H1 (cell line): ENCODE measurements at regions not wholly inside any gene's neighbourhood (a gene's known extent, or its start where the extent isn't known, plus 50 kb on each side); places are given as distances from the start of the nearest gene placed in this dataset.

Source experiments
- CTCF ChIA-PET: fragments of 300-600 bp; sonication (Branson Sonifier 250); formaldehyde crosslinking; loops from one replicate; lab custom pipeline; 2021; ENCODE audit not compliant: partially characterized antibody; lab: Charles Lee
- POLR2A ChIA-PET: fragments of 300-600 bp; sonication (Branson Sonifier 250); formaldehyde crosslinking; loops from one replicate; lab custom pipeline; 2021; ENCODE audit warnings: inconsistent platforms; ENCODE audit not compliant: partially characterized antibody; lab: Charles Lee
- DNase-seq, 2 experiments: peaks; one replicate each; pipeline versions ENCODE4 v3.0.0 to v3.0.0-alpha.2; 2010 to 2022; ENCODE audit warnings: low spot score in 2 of 2, low read depth in 1 of 2, mixed read lengths in 1 of 2
- FAIRE-seq: peaks from 2 replicates; lab custom pipeline; 2011; peaks lifted over from hg19 to GRCh38; lab: Jason Lieb, UNC
- H2AFZ ChIP-seq: 2 replicates; pipeline ENCODE4 v1.8.1; 2012; ENCODE audit warnings: low read length, inconsistent platforms
- H2AK5ac ChIP-seq: 2 replicates; pipeline ENCODE4 v1.6.1; 2013; ENCODE audit warnings: low read depth, low read length
- H2BK120ac ChIP-seq: replicated peaks from 2 replicates; pipeline ENCODE3; 2013; ENCODE audit warnings: low read depth, low read length, inconsistent platforms
- H2BK12ac ChIP-seq: 2 replicates; pipeline ENCODE4 v1.6.1; 2013; ENCODE audit warnings: low read depth, low read length
- H2BK15ac ChIP-seq: 2 replicates; pipeline ENCODE4 v1.6.1; 2013; ENCODE audit warnings: low read length
- H2BK20ac ChIP-seq: 2 replicates; pipeline ENCODE4 v1.6.1; 2013; ENCODE audit warnings: low read length
- H2BK5ac ChIP-seq: 2 replicates; pipeline ENCODE4 v1.6.1; 2013; ENCODE audit warnings: low read depth, low read length
- H3K14ac ChIP-seq: 2 replicates; pipeline ENCODE4 v1.6.1; 2013; ENCODE audit warnings: inconsistent platforms; ENCODE audit not compliant: insufficient read length
- H3K18ac ChIP-seq: 2 replicates; pipeline ENCODE4 v1.6.1; 2013; ENCODE audit warnings: low read length; ENCODE audit errors: extremely low read depth
- H3K23ac ChIP-seq: 2 replicates; pipeline ENCODE4 v1.6.1; 2013; ENCODE audit warnings: inconsistent platforms; ENCODE audit not compliant: insufficient read length
- H3K23me2 ChIP-seq: 2 replicates; pipeline ENCODE4 v1.6.1; 2013; ENCODE audit warnings: low read depth, low read length
- H3K27ac ChIP-seq: 2 replicates; pipeline ENCODE4 v1.6.1; 2011; ENCODE audit warnings: low read depth, low read length, inconsistent platforms
- H3K27me3 ChIP-seq, 4 experiments: replicated peaks in 1 of 4; 1 replicate in 1 of 4; 2 replicates in 3 of 4; pipeline versions ENCODE4 v1.6.1 to v1.8.1; 2011 to 2013; ENCODE audit warnings: low read length in 3 of 4, mild to moderate bottlenecking in 3 of 4, inconsistent platforms in 2 of 4, mixed read lengths in 2 of 4, moderate library complexity in 1 of 4; ENCODE audit not compliant: control insufficient read depth in 3 of 4, insufficient read depth in 3 of 4; ENCODE audit errors: extremely low read depth in 1 of 4
- H3K36me3 ChIP-seq, 4 experiments: 2 replicates each; pipeline versions ENCODE4 v1.6.1 to v1.8.1; 2011 to 2013; ENCODE audit warnings: mild to moderate bottlenecking in 4 of 4, low read length in 3 of 4, moderate library complexity in 2 of 4, control low read depth in 1 of 4, inconsistent platforms in 1 of 4; ENCODE audit not compliant: insufficient read depth in 4 of 4, control insufficient read depth in 2 of 4
- H3K4ac ChIP-seq: replicated peaks from 2 replicates; pipeline ENCODE3; 2013; ENCODE audit warnings: low read length, low read depth, mixed read lengths, inconsistent platforms; ENCODE audit not compliant: insufficient read length
- H3K4me1 ChIP-seq, 4 experiments: replicated peaks in 1 of 4; 1 replicate in 1 of 4; 2 replicates in 3 of 4; pipeline versions ENCODE4 v1.6.1 to v1.8.1; 2011 to 2013; ENCODE audit warnings: low read length in 3 of 4, inconsistent platforms in 2 of 4, mixed read lengths in 1 of 4; ENCODE audit not compliant: insufficient read depth in 4 of 4, control insufficient read depth in 3 of 4
- H3K4me2 ChIP-seq, 2 experiments: 2 replicates each; pipeline versions ENCODE4 v1.6.1 to v1.8.1; 2011 to 2013; ENCODE audit warnings: low read depth in 2 of 2, low read length in 2 of 2, control low read depth in 1 of 2, inconsistent platforms in 1 of 2, mild to moderate bottlenecking in 1 of 2; ENCODE audit not compliant: insufficient read depth in 1 of 2
- H3K4me3 ChIP-seq, 4 experiments: fragments of 200-600, 300-600 bp in 1 of 4; sonication (generic), shearing (Covaris generic), sonication (Bioruptor Twin) in 1 of 4; 2 replicates each; pipeline versions ENCODE4 v1.5.1 to v1.8.1; 2011 to 2016; ENCODE audit warnings: low read length in 4 of 4, low read depth in 3 of 4, control low read depth in 2 of 4, inconsistent platforms in 2 of 4, mild to moderate bottlenecking in 2 of 4, mixed read lengths in 1 of 4, moderate library complexity in 1 of 4; ENCODE audit not compliant: insufficient read depth in 2 of 4; ENCODE audit errors: extremely low read depth in 1 of 4
- H3K56ac ChIP-seq: replicated peaks from 2 replicates; pipeline ENCODE3; 2013; ENCODE audit warnings: low read depth, mild to moderate bottlenecking, mixed read lengths, low read length, inconsistent platforms; ENCODE audit not compliant: insufficient read length
- H3K79me1 ChIP-seq: 2 replicates; pipeline ENCODE4 v1.6.1; 2013; ENCODE audit warnings: low read depth, low read length, control low read depth
- H3K79me2 ChIP-seq, 2 experiments: 2 replicates each; pipeline versions ENCODE4 v1.6.1 to v1.8.1; 2012 to 2013; ENCODE audit warnings: low read length in 2 of 2, mild to moderate bottlenecking in 2 of 2, inconsistent platforms in 1 of 2; ENCODE audit not compliant: insufficient read depth in 2 of 2, control insufficient read depth in 1 of 2
- H3K9ac ChIP-seq, 4 experiments: replicated peaks in 1 of 4; 1 replicate in 1 of 4; 2 replicates in 3 of 4; pipeline versions ENCODE4 v1.6.1 to v1.8.1; 2011 to 2013; ENCODE audit warnings: low read depth in 3 of 4, low read length in 3 of 4, control low read depth in 2 of 4, mild to moderate bottlenecking in 2 of 4, moderate library complexity in 2 of 4, inconsistent platforms in 1 of 4; ENCODE audit errors: extremely low read depth in 1 of 4
- H3K9me3 ChIP-seq, 2 experiments: 2 replicates each; pipeline versions ENCODE4 v1.6.1 to v1.8.1; 2012 to 2013; ENCODE audit warnings: mild to moderate bottlenecking in 2 of 2, moderate library complexity in 2 of 2, control low read depth in 1 of 2, inconsistent platforms in 1 of 2, low read depth in 1 of 2, low read length in 1 of 2, mixed read lengths in 1 of 2; ENCODE audit not compliant: insufficient read depth in 2 of 2
- H4K20me1 ChIP-seq, 2 experiments: replicated peaks in 1 of 2; 2 replicates each; pipeline versions ENCODE3 to v1.8.1; 2011 to 2013; ENCODE audit warnings: inconsistent platforms in 2 of 2, low read length in 2 of 2, mild to moderate bottlenecking in 1 of 2; ENCODE audit not compliant: insufficient read depth in 2 of 2, control insufficient read depth in 1 of 2
- H4K5ac ChIP-seq: 2 replicates; pipeline ENCODE4 v1.6.1; 2013; ENCODE audit warnings: low read length, low read depth, mixed read lengths, inconsistent platforms; ENCODE audit not compliant: insufficient read length
- H4K8ac ChIP-seq: 2 replicates; pipeline ENCODE4 v1.8.0; 2013; ENCODE audit warnings: mild to moderate bottlenecking, moderate library complexity, low read length, inconsistent platforms; ENCODE audit not compliant: insufficient read depth; ENCODE audit errors: extremely low read depth
- H4K91ac ChIP-seq: replicated peaks from 2 replicates; pipeline ENCODE3; 2013; ENCODE audit warnings: low read length, mixed read lengths, inconsistent platforms; ENCODE audit not compliant: insufficient read length
- ATF3 ChIP-seq: IDR thresholded peaks from 2 replicates; pipeline ENCODE4 v1.6.1; 2011; ENCODE audit warnings: low read depth, mild to moderate bottlenecking, low read length; ENCODE audit not compliant: insufficient read depth
- CTBP2 ChIP-seq: IDR thresholded peaks from 2 replicates; pipeline ENCODE4 v1.7.0; 2011; ENCODE audit warnings: borderline replicate concordance, mild to moderate bottlenecking, moderate library complexity, mixed read lengths, low read length; ENCODE audit not compliant: insufficient read depth, insufficient read length
- SP2 ChIP-seq: IDR thresholded peaks from 2 replicates; pipeline ENCODE4 v1.6.1; 2012; ENCODE audit warnings: mild to moderate bottlenecking, low read length, inconsistent platforms
- TBP ChIP-seq: IDR thresholded peaks from 2 replicates; pipeline ENCODE4 v1.6.1; 2011; ENCODE audit warnings: low read depth, low read length, improper control_type of control experiment
- ZNF274 ChIP-seq: IDR thresholded peaks from 2 replicates; pipeline ENCODE4 v1.7.0; 2012; ENCODE audit warnings: low read length, borderline replicate concordance; ENCODE audit errors: extremely low read depth
- WGBS, 2 experiments: shearing (Covaris generic) in 1 of 2; methylation state at CpG; one replicate each; pipeline versions ENCODE4 v1.1.6 to v1.1.7; 2013 to 2015; ENCODE audit warnings: low lambda C conversion rate in 2 of 2, mixed read lengths in 2 of 2, inconsistent platforms in 1 of 2, low coverage in 1 of 2, missing lambda C conversion rate in 1 of 2; ENCODE audit not compliant: insufficient replicate concordance in 2 of 2, insufficient coverage in 1 of 2, insufficient read length in 1 of 2; ENCODE audit errors: extremely low coverage in 1 of 2, missing lambda C conversion rate in 1 of 2; 5-methylcytosine and 5-hydroxymethylcytosine counted together

- Histone ChIP-seq H3K18ac (no peak overlapping the region), H3K36me3 (no peaks in the 10 kb centered on the region), H3K79me2 (no peaks in the 10 kb centered on the region), H3K4me3 (no peak overlapping the region), H4K91ac (no peak overlapping the region), H3K56ac (no peak overlapping the region), H3K23ac (no peak overlapping the region), H3K9me3 (no peaks in the 10 kb centered on the region), H3K23me2 (no peaks in the 10 kb centered on the region; the same call in 1 of the 2 replicates), H3K27ac (no peak overlapping the region), H2BK5ac (no peak overlapping the region), H2BK20ac (no peak overlapping the region), H4K8ac (no peak overlapping the region), H2AK5ac (no peak overlapping the region), H2BK15ac (no peak overlapping the region), H3K4ac (no peak overlapping the region), H3K4me2 (no peak overlapping the region), H3K27me3 (no peaks in the 10 kb centered on the region), H3K4me1 (no peaks in the 10 kb centered on the region; a peak in 2 of 7 replicates), H2AFZ (no peak overlapping the region), H2BK12ac (no peak overlapping the region), H4K5ac (no peak overlapping the region), H2BK120ac (no peak overlapping the region), H3K79me1 (no peaks in the 10 kb centered on the region), H3K14ac (no peak overlapping the region), H3K9ac (no peak overlapping the region), H4K20me1 (no peaks in the 10 kb centered on the region)
- ChIA-PET POLR2A (no interaction called here), CTCF (interaction anchor here (0.7 to 1.2 kb wide), 4 partner anchors 20 to 617 kb away, joined by 3 to 4 read pairs (median 3); no protein-coding TSS in a partner anchor)
- FAIRE-seq, result no peak
- 85% methylated on average over 1 of the region's 1 CpG; no CpG with 5 or more reads in 1 of the 2 experiments for WGBS, 2 experiments
- DNase-seq, result no peak
- TF ChIP-seq CTBP2, result no peak
- TF ChIP-seq ATF3, result no peak
- no peak for TF ChIP-seq TBP
- no peak for TF ChIP-seq SP2
- TF ChIP-seq ZNF274, result no peak
Observed at GRCh38 chr3:30977592-30977991, 83.1 kb upstream of the GADL1 start.
